ENCODE measurements at regions not wholly inside any gene's neighbourhood (a gene's known extent, or its start where the extent isn't known, plus 50 kb on each side); places are given as distances from the start of the nearest gene placed in this dataset.

- Histone ChIP-seq H3K27ac (ENCODE audit: insufficient read depth, low read depth, low read length) (no peak overlapping the region), H4K20me1 (replicated peaks; ENCODE audit: control insufficient read depth, extremely low read depth, insufficient read depth, low read length) (no peaks in the 10 kb centered on the region), H3K79me2 (ENCODE audit: control insufficient read depth, insufficient read depth, low read length) (no peaks in the 10 kb centered on the region), H3K9me1 (replicated peaks; ENCODE audit: control insufficient read depth, extremely low read depth, insufficient read depth, low read length) (no peaks in the 10 kb centered on the region), H3K4me3 (replicated peaks in 1 of 3; ENCODE audit: insufficient read depth in 1 of 3, low read depth in 1 of 3, low read length in 3 of 3) (no peak overlapping the region), H3K4me2 (ENCODE audit: insufficient read depth, low read length) (no peak overlapping the region), H3K9me3 (replicated peaks; ENCODE audit: control insufficient read depth, insufficient read depth, low read length) (no peaks in the 10 kb centered on the region), H2AFZ (ENCODE audit: low read depth, low read length) (no peak overlapping the region), H3K36me3 (ENCODE audit: control insufficient read depth in 2 of 2, extremely low read depth in 1 of 2, insufficient read depth in 2 of 2, low read length in 2 of 2) (no peaks in the 10 kb centered on the region), H3K9ac (replicated peaks; ENCODE audit: extremely low read depth, insufficient read depth, low read length) (no peak overlapping the region), H3K27me3 (ENCODE audit: control insufficient read depth in 2 of 2, insufficient read depth in 2 of 2, low read length in 2 of 2) (no peaks in the 10 kb centered on the region), H3K4me1 (ENCODE audit: control insufficient read depth, extremely low read depth, insufficient read depth, low read length) (no peaks in the 10 kb centered on the region)
- BruUV-seq (replicated peaks): no TSS peak
- no peak for FAIRE-seq
- TF ChIP-seq, protein P1, sequence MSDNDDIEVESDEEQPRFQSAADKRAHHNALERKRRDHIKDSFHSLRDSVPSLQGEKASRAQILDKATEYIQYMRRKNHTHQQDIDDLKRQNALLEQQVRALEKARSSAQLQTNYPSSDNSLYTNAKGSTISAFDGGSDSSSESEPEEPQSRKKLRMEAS (IDR thresholded peaks at IDR 0.05; ENCODE audit: insufficient read depth, insufficient read length): no peak
- TF ChIP-seq FOS (IDR thresholded peaks at IDR 0.05; ENCODE audit: borderline replicate concordance, insufficient read depth, low read length): no peak
- TF ChIP-seq CTCF (IDR thresholded peaks at IDR 0.05; ENCODE audit: extremely low read depth in 1 of 2, insufficient read depth in 1 of 2, low read depth in 1 of 2, low read length in 2 of 2): no peak
- no peak for TF ChIP-seq JUN (IDR thresholded peaks at IDR 0.05; ENCODE audit: borderline replicate concordance, insufficient read depth, insufficient read length, low read depth)
- TF ChIP-seq GATA2 (IDR thresholded peaks at IDR 0.05; ENCODE audit: insufficient read depth, insufficient read length, low read depth, low read length): no peak
- no peak for TF ChIP-seq POLR2A (IDR thresholded peaks at IDR 0.05; ENCODE audit: low read depth, low read length)
- TF ChIP-seq POLR2AphosphoS5 (IDR thresholded peaks at IDR 0.05; ENCODE audit: insufficient read depth, low read depth, low read length): no peak
- no peak for TF ChIP-seq EZH2 (IDR thresholded peaks at IDR 0.05; ENCODE audit: borderline replicate concordance, low read depth, low read length, severe bottlenecking)
- no peak for TF ChIP-seq MYC (IDR thresholded peaks at IDR 0.05; ENCODE audit: low read depth, low read length)
- dilution Hi-C loops (cut with MboI; ENCODE audit: extremely low pct_ligation_motif_present, low sequenced_read_pairs) (no loop called here), intact Hi-C loops (cut with micrococcal nuclease) (no loop called here)
- no peak for DNase-seq (ENCODE audit: low read depth, low spot score)
- POLR2A ChIA-PET: no interaction called here
- CTCF ChIA-PET: no interaction called here
Measured at GRCh38 chr20:59395729-59396128, 95.3 kb downstream of the EDN3 start.

Data from endothelial cell of umbilical vein (primary cell).